C4-2B (cell line): ENCODE measurements at regions not wholly inside any gene's neighbourhood (a gene's known extent, or its start where the extent isn't known, plus 50 kb on each side); places are given as distances from the start of the nearest gene placed in this dataset.

ENCODE experiments used
- H3K27ac ChIP-seq: fragments of 450-650 bp; 2 replicates; pipeline ENCODE4 v1.5.1; 2017
- ZFX ChIP-seq: fragments of 450-650 bp; IDR thresholded peaks from 2 replicates; pipeline ENCODE4 v1.6.1; 2017
- TF ChIP-seq, protein P1 (sequence below): fragments of 450-650 bp; conservative IDR thresholded peaks from 2 replicates; pipeline ENCODE4 v1.5.1; 2017; ENCODE audit warnings: mild to moderate bottlenecking

DNA sequence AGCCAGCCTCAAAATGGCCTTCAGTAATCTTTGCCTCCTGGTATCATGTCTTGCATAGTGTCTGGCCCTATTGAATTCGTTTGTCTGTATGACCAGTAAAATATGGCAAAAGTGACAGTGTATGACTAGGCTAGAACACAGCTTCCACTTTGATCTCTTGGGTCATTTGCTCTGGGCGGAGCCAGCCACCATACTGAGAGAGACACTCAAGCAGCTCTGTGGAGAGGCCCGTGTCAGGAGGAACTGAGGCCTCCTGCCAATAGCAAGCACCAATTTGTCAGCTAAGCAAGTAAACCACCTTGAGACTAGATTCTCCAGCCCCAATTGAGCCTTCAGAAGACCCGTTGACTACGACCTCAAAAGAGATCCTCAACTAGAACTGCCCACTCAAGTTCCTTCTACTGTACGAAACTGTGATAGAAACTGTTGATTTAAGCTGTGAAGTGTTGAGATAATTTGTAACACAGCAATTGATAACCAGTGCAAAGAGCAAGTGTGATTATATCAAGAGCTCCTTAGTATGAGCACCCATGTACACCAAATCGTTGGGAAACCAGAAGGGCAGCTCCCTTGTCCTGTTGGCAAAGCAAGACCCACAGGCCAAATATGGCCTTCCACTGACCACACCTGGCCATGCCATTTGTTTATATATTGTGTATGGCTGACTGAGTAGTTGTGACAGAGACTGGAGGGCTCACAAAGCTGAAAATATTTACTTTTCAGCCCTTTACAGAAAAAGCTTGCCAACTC lies 52.7 kb upstream of the SERBP1 start:
- no peak overlapping the region for H3K27ac ChIP-seq
- TF ChIP-seq, protein P1, sequence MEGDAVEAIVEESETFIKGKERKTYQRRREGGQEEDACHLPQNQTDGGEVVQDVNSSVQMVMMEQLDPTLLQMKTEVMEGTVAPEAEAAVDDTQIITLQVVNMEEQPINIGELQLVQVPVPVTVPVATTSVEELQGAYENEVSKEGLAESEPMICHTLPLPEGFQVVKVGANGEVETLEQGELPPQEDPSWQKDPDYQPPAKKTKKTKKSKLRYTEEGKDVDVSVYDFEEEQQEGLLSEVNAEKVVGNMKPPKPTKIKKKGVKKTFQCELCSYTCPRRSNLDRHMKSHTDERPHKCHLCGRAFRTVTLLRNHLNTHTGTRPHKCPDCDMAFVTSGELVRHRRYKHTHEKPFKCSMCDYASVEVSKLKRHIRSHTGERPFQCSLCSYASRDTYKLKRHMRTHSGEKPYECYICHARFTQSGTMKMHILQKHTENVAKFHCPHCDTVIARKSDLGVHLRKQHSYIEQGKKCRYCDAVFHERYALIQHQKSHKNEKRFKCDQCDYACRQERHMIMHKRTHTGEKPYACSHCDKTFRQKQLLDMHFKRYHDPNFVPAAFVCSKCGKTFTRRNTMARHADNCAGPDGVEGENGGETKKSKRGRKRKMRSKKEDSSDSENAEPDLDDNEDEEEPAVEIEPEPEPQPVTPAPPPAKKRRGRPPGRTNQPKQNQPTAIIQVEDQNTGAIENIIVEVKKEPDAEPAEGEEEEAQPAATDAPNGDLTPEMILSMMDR = no peak
- no peak for TF ChIP-seq ZFX

DNA sequence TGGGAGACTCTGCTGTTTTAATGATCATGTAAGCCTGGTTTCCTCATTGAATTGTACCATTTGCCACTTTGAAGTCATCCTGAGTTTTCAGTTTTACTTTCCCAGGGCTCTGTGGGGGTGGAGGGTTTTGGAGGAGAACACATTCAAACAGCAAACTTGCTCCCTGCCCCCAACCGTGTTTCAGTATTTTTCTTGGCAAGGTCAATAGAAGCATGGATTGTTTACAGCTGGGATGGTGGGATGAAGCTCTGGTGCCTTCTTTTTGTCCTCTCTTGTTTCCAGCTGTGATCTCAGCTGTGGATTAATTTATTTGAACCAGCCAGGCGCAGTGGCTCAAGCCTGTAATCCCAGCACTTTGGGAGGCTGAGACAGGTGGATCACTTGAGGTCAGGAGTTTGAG lies 54.3 kb upstream of the SERBP1 start:
- H3K27ac ChIP-seq = no peak overlapping the region
- TF ChIP-seq ZFX = no peak
- TF ChIP-seq, protein P1 = no peak

DNA sequence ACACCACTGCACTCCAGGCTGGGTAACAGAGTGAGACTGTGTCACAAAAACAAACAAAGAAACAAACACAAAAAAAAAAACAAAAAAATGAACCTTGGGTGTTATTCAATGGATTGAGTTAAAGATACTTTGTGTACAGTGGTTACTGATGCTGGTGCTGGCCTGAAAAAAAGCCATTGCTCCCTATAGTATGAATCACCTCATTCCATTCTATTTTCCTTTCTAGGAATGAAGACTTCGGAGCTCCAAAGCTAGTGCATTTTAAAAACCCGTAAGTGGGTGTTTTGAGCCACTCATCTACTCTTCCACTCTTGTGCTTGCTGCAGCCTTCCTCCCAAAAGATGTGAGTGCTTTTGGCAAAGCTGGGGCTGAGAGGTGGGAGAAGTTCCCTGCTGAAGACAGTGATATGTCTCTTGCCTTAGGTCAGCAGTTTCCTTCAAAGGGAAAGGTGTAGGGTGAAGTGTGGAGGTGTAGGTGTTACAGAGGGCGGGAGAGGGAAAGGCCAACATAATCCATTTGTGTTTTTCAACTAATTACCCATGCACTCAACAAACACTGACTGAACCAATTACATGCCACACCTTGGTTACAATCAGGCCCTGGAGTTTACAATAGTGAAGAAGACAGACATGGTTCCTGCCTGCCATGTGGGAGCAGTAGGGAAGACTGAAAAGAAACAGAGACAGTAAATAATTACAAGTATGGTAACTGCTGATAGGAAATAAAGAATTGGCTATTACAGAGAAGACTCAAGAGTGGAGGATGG lies 55.0 kb upstream of the SERBP1 start:
- no peak overlapping the region for H3K27ac ChIP-seq
- TF ChIP-seq, protein P1 = no peak
- no peak for TF ChIP-seq ZFX

DNA sequence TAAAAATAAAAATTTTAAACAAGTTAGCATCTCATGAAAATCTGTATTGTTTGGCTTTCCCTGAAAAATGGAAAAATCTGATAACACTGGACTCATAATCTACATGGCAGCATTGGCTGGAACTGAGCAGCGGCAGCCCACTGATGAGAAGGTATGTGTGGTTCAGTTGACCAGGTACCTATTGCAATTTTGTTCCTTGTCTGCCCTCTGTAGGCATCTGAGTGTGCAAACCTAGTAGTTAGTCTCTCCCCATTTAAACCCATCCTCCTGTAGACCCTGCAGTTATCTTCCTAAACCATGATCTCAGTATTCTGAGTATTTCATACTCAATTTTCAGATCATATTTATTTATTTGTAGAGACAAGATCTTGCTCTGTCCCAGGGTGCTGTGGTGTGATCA lies 59.4 kb upstream of the SERBP1 start:
- TF ChIP-seq ZFX = no peak
- TF ChIP-seq, protein P1 = no peak
- H3K27ac ChIP-seq = no peak overlapping the region

DNA sequence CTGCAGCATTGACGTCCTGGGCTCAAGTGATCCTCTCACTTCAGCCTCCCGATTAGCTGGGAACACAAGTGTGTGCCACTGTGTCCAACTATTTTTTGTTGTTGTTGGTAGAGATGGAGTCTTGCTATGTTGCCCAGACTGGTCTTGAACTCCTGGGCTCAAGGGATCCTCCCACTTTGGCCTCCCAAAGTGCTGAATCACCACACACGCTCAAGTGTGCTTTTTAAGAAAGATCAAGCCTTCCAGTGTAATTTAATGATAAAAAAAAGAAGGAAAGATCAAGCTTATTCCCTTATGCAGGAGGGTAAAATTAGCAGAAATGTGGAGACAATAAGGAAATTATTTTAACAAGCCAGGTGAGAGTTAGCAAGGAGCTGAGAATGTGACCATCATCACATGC lies 61.1 kb upstream of the SERBP1 start:
- H3K27ac ChIP-seq = no peak overlapping the region
- TF ChIP-seq, protein P1 = no peak
- no peak for TF ChIP-seq ZFX

DNA sequence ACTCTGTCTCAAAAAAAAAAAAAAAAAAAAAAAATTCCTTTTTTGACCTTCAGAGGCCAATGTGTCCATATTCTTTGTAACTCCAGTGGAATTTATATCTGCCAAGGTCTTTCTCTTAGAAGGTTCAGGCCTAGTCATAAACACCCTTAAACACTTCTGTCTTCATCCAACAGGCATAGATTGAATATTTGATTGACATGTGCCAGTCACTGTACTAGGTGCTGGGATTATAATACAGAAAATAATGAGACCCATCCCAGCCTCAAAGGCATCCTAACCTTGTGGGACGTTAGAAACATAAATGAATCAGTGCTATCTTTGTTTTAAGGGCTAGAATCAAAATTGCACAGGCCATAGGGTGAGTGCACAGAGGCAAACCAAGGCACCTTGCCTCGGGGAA lies 62.9 kb upstream of the SERBP1 start:
- TF ChIP-seq ZFX = no peak
- TF ChIP-seq, protein P1 = no peak
- no peak overlapping the region for H3K27ac ChIP-seq

DNA sequence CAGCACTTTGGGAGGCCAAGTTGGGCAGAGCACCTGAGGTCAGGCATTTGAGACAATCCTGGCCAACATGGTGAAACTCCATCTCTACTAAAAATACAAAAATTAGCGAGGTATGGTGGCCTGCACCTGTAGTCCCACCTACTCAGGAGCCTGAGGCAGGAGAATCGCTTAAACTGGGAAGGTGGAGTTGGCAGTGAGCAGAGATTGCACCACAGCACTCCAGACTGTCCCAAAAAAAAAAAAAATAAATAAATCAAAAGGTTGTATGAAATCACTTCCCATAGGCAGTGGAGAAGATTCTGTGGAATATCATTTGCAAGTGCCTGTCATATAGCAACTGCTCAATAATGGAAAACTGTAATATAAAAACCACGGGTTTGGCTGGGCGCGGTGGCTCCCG lies 65.1 kb upstream of the SERBP1 start:
- no peak overlapping the region for H3K27ac ChIP-seq
- TF ChIP-seq, protein P1 = no peak
- TF ChIP-seq ZFX = no peak
